Neural crest cell (in vitro differentiated cells): ENCODE measurements at regions not wholly inside any gene's neighbourhood (a gene's known extent, or its start where the extent isn't known, plus 50 kb on each side); places are given as distances from the start of the nearest gene placed in this dataset.

Experiments
- DNase-seq: peaks from one replicate; pipeline ENCODE4 v3.0.0; 2021; ENCODE audit warnings: low read depth, mixed read lengths, low spot score
- H3K27ac Mint-ChIP-seq: one replicate; pipeline ENCODE4 v1.8.0; 2021; ENCODE audit warnings: mild to moderate bottlenecking, mixed read lengths; ENCODE audit not compliant: unreplicated experiment
- H3K27me3 Mint-ChIP-seq: 2 replicates; pipeline ENCODE4 v1.8.0; 2021; ENCODE audit warnings: low read depth, mild to moderate bottlenecking, mixed read lengths
- H3K36me3 Mint-ChIP-seq: 2 replicates; pipeline ENCODE4 v1.8.0; 2021; ENCODE audit warnings: low read depth, mild to moderate bottlenecking, mixed read lengths
- H3K4me1 Mint-ChIP-seq: 2 replicates; pipeline ENCODE4 v1.8.0; 2021; ENCODE audit warnings: mixed read lengths
- H3K4me3 Mint-ChIP-seq: one replicate; pipeline ENCODE4 v1.8.0; 2021; ENCODE audit warnings: mild to moderate bottlenecking, mixed read lengths
- H3K9me3 Mint-ChIP-seq: 2 replicates; pipeline ENCODE4 v1.8.0; 2021; ENCODE audit warnings: mixed read lengths
- TF ChIP-seq, protein P1 (sequence below): fragments of 200-600 bp; sonication (generic); conservative IDR thresholded peaks from 2 replicates; pipeline ENCODE4 v1.5.0; 2021; ENCODE audit warnings: antibody characterized with exemption, mild to moderate bottlenecking

DNA sequence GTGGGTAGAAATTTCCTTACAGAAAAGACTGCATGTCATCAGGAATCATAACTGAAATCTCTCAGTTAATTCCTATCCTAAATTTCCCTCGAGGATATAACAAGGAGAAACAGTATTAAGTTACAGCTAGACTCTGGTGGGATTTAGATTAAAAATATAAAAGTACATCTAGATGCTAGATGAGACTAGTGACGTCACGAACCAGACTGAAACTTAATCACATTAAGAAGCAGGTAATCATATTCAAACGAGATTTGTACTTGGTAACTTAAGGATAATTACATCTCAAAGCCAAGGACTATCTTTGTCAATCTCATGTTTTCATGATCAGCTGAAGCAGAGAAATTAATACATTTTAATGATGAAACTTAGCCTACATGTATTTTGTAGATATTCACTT, 130.6 kb downstream of the MTNR1A start:
- DNase-seq, result no peak
- no peak overlapping the region for H3K4me3 Mint-ChIP-seq
- no peaks in the 10 kb centered on the region for H3K9me3 Mint-ChIP-seq
- H3K27ac Mint-ChIP-seq, result no peak overlapping the region
- H3K36me3 Mint-ChIP-seq, result no peaks in the 10 kb centered on the region
- no peaks in the 10 kb centered on the region for H3K27me3 Mint-ChIP-seq
- TF ChIP-seq, protein P1, sequence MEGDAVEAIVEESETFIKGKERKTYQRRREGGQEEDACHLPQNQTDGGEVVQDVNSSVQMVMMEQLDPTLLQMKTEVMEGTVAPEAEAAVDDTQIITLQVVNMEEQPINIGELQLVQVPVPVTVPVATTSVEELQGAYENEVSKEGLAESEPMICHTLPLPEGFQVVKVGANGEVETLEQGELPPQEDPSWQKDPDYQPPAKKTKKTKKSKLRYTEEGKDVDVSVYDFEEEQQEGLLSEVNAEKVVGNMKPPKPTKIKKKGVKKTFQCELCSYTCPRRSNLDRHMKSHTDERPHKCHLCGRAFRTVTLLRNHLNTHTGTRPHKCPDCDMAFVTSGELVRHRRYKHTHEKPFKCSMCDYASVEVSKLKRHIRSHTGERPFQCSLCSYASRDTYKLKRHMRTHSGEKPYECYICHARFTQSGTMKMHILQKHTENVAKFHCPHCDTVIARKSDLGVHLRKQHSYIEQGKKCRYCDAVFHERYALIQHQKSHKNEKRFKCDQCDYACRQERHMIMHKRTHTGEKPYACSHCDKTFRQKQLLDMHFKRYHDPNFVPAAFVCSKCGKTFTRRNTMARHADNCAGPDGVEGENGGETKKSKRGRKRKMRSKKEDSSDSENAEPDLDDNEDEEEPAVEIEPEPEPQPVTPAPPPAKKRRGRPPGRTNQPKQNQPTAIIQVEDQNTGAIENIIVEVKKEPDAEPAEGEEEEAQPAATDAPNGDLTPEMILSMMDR, result no peak
- no peaks in the 10 kb centered on the region for H3K4me1 Mint-ChIP-seq

DNA sequence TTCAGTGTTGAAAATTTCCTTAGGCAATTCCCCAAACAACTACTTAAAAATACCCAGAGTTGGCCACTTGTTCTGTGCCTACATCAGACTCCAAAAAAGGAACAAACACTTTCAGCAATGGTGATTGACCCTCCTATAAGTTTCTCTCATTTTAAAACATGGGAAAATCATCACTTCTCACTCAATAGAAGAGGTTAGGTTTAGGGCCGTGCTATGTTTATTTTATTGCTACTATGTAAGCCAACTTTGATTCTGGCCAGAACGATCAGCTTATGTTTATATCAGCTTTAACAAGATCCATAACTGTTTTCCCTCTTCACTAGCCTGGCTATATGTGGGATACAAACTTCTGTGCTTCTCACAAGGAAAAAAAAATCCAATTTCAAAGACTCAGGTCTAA, 133.1 kb downstream of the MTNR1A start:
- no peaks in the 10 kb centered on the region for H3K4me1 Mint-ChIP-seq
- H3K27me3 Mint-ChIP-seq, result no peaks in the 10 kb centered on the region
- no peak overlapping the region for H3K27ac Mint-ChIP-seq
- H3K4me3 Mint-ChIP-seq, result no peak overlapping the region
- no peaks in the 10 kb centered on the region for H3K36me3 Mint-ChIP-seq
- no peak for DNase-seq
- no peaks in the 10 kb centered on the region for H3K9me3 Mint-ChIP-seq
- TF ChIP-seq, protein P1, result no peak

DNA sequence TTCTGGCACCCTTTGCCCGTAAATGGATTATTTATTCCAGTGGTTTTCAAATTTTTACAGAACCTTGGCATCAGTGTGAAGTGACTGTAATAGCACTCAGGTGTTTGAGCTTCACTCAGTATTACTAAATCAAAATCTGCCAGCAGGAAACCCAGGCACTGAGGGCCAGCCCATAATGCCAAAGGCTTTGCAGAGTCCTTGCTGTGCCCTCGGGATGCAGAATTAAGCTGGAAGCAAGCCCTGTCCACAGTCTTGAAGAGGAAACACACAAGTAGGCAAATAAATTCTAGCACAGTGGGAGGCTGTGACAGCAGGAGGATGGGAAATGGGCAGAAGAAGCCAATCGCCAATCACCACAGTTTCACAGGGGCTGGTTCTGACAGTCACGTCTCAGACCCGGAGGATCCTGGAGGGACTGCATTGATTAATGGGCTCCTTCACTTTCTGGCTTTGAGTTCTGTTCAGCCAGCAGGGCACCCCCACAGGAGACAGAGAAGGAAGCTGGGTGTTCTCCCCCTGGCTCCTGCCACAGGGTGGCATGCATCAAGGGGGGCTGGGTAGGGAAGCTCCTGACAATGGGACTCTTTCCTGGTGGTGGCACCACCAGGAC, 138.8 kb downstream of the MTNR1A start:
- Mint-ChIP-seq H3K9me3 (no peaks in the 10 kb centered on the region), H3K4me3 (no peak overlapping the region), H3K27me3 (no peaks in the 10 kb centered on the region), H3K36me3 (no peaks in the 10 kb centered on the region), H3K4me1 (no peaks in the 10 kb centered on the region), H3K27ac (no peak overlapping the region)
- no peak for DNase-seq
- TF ChIP-seq, protein P1, result no peak

- no peaks in the 10 kb centered on the region for H3K36me3 Mint-ChIP-seq
- H3K27ac Mint-ChIP-seq, result no peak overlapping the region
- TF ChIP-seq, protein P1, result no peak
- no peaks in the 10 kb centered on the region for H3K4me1 Mint-ChIP-seq
- no peaks in the 10 kb centered on the region for H3K27me3 Mint-ChIP-seq
- peaks cover 2% of the 10 kb centered on the region for H3K9me3 Mint-ChIP-seq
- DNase-seq, result no peak
- no peak overlapping the region for H3K4me3 Mint-ChIP-seq
Observed at GRCh38 chr4:186414390-186414789, 141.0 kb downstream of the MTNR1A start.

- no peak overlapping the region for H3K27ac Mint-ChIP-seq
- DNase-seq, result no peak
- H3K36me3 Mint-ChIP-seq, result peaks cover 3% of the 10 kb centered on the region
- H3K9me3 Mint-ChIP-seq, result peaks cover 4% of the 10 kb centered on the region
- TF ChIP-seq, protein P1, result no peak
- peaks cover 7% of the 10 kb centered on the region for H3K4me1 Mint-ChIP-seq
- no peak overlapping the region for H3K4me3 Mint-ChIP-seq
- no peaks in the 10 kb centered on the region for H3K27me3 Mint-ChIP-seq
Observed at GRCh38 chr4:186405957-186406356, 140.0 kb downstream of the F11 start.
